ENCODE measurements at regions not wholly inside any gene's neighbourhood (a gene's known extent, or its start where the extent isn't known, plus 50 kb on each side); places are given as distances from the start of the nearest gene placed in this dataset.
A peak's percentile ranks its signal among the peaks of the same experiment; 100 is the strongest.

DNA sequence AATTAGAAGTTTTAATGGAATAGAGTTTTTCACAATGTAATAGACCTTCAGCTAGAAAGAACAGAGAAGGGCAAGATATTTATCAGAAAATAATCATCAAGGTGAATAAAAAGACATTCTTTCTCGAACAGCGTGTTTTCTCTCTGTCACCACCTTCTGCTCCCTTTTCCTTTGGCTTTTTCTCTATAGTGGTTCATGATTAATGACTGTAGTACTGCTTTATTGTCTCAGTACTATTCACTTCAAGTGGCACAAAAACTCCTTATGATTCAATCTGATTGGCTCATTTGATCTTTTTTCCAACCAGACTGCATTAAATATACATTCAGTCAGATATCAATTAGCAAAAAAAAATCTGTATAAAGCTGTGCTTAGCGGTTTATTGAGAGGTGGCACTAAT lies 516.0 kb downstream of the OTOL1 start:
- no peak for DNase-seq (ENCODE audit: low read depth)

DNA sequence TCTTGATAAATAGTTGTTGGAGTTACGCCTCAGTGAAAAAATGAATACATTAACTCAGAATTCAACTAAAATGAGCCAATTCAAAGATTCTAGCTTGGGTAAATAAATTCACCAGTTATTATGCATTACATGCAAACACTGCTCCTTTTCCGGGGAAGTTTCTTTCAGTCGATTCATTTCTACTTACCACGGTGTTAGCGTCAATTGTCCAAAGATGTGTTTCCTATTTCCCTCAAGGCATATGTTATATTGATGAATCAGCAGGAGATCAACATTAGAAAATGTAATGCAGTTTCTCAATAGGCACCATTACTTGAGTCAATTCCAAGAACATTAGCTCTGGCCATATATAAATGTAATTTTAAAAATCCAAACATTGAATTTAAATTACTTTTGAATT lies 517.7 kb downstream of the OTOL1 start:
- DNase-seq (ENCODE audit: low read depth), result no peak

DNA sequence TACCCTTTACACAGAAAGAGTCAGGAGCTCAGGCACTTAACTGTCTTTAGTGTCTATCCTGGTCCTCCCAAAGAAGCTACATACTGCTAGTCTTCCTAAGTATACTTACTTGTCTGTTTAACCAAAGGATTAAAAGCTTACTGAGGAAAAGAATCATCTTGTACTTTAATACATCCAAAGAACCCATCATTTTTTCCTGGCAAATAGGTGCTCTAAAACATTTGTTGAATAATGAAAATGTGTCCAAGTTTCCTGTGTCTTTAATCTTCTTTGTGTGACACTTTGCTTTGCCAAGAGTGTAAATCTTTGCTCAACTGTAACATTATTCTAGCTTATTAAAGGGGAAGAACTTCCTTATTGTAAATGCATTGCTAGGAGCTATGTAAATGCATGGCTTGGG lies 519.2 kb downstream of the OTOL1 start:
- DNase-seq (ENCODE audit: low read depth), result no peak

DNA sequence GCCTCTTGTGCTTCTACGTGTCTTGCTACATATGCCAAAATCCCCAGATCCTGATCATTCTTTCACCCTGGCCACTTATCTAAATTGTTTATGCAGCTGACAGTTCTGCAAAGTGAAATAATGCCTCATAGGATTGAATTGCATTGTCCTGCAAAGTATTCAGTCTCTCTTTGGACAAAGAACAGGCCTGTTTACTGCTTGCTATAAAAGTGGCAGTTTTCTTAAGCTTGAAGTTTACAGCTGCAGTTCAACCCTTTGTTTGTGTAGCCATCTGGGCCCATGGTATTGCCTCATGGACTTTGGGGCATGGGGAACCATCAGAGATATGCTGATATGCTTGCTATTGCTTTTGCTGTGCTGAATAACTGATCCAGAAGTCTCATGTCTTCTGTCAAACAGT lies 523.2 kb downstream of the OTOL1 start:
- DNase-seq (ENCODE audit: low read depth), result no peak

DNA sequence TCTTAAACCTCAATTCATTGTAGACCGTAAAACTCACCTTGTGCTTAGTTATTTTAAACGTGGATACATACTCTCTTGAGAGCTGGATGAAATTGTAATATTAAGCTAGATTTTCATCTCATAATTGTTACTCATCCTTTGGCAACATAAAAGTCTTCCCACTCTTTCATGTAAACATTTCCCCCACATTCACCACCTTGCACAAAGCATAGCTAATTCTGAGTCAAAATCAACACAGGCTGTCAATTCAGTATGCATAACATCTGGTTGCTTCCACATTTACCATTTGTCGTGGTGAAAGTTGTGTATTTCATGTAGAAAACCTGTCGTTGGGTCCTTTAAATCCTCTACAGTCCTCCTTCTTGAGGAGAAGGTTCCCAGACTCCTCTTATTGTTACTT lies 524.6 kb downstream of the OTOL1 start:
- DNase-seq (ENCODE audit: low read depth), result no peak

DNA sequence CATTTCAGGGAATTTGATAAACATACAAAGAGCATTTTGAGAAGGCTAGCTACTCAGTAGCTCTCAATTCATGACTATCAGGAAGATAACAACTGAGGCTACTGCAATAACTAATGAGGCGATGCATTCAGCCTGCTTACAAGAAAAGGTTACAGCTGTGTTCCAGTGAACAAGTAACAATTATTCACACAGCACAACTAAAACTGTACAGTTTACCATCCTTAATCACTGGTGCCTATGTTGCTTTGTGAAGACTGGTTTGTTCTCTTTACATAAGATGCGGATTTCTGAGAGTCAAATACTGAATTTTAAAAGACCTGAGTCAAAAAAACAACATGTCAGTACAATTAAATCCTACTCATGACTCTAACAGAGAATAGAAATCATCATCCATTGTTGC lies 526.3 kb downstream of the OTOL1 start:
- DNase-seq (ENCODE audit: low read depth), result no peak

DNA sequence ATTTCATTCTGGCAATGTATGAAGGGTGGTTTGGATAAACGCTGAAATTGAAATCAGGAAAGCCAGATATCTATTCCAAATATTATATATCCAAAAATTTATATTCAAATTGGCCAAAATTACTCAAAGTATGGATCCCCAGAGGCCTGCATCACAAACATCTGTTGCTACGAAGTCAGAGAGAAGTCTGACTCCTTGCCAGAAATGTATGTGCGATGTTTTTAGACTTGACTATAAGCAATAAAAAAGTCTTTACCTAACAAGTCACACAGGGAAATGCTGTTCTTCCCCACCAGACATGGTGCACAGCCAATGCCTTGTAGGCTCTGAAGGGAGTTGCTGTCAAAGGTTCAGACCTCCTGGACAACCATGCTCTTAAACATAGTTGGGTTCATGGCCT lies 533.1 kb downstream of the OTOL1 start:
- no peak for DNase-seq (ENCODE audit: low read depth)

DNA sequence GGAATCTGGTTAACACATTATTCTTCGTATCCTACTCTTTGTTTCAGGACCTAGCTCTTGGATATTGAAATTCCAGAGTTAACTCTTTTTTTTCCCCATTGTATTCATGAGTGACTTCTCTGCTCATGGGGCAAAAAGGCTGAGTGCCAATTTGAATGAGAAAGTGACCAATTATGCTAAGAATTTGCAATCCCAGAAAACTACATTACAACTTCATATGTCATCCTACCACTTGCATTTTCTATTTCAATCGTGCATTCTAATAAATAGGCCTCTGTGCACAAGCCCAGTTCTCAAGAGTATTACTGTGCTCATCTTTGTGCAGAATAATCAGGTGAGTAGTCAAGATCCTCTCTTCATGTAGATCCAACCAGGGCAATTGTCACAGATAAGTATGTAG lies 537.8 kb downstream of the OTOL1 start:
- DNase-seq (ENCODE audit: low read depth), result peak; percentile 20

DNA sequence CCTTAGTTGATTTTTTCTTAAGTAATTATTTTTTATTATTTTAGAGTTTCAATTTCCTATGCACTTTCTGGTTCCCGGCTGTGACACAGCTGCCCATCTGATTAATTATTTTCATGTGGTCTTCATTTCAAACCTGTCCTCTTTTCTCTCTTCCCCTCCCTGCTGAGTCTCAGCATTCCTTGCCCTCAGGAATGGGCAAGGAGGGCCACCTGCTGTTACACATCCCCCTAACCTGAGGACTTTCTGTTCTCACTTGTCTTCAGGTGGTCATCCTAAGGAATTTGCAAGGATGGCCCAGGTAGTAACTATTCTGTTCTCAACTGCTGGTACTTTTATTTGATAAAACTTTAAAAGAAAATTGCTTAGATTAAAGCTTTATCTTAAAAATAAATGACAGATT lies 545.0 kb downstream of the OTOL1 start:
- DNase-seq (ENCODE audit: low read depth), result no peak

DNA sequence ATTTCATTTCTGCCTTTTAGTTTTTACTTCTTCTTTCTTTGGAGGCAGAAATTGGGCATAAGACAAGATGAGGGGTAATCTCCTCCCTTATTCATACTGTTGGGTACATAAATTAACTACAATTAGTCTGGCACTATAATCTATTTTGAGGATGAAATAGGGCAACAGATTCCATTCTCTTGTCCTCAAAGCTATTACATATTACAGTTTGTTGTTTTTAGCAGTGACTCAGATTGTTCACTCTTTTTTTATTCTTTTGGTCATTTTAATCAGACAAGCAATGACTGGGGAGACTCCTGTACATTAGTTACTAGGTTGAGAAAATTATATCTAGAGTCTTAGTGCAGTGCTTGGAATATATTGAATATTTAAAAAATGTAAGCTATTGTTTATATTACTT lies 556.0 kb downstream of the OTOL1 start:
- no peak for DNase-seq (ENCODE audit: low read depth)

DNA sequence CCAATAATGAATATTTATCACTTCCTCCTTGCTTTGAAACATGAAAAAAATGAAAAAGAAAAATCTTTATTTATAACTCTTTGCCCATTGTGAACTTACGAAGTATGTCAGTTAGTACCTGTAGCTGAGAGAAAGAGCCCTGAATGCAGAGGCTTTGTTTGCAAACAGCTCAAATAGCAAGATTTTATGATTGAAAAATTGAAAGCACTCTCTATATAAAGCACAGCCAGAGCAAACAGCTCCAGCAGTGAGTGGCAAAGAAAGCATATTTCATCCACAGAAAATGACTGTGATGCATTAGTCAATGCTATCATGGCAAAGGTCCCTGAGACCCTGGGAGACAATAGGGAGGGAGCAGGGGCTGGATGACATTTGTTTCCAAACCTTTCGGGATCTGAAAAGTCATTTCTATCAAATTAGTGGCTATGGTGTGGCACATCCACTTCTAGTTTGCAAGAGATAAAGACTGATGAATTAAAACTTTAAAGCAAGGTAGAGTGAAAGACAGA lies 576.1 kb downstream of the OTOL1 start:
- no peak for DNase-seq (ENCODE audit: low read depth)

DNA sequence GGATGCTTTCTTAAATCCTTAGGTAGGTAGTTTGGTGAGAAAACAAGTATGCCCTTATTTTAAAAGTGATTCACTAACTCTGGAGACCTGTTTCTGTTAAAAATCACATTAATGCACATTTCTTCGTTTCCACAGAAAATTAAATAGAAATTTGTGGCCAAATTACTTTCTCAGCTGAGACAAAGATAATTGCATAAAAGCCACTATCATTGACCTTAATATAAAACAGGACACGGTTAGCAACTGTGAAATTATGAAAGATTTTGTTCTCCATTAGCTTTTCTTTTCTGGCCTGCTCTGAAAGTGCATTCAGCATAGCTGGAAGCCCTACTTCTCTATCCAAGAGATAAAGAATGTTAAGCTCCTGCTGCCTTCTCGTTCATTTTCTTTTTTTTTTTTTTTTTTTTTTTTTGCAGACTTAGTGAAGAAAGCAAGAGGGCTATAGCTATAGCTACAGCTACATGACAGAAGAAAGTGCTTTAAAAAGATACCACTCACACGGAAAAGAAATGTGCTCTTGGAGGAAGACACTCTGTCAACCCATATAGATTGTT lies 576.9 kb downstream of the OTOL1 start:
- DNase-seq (ENCODE audit: low read depth), result no peak

DNA sequence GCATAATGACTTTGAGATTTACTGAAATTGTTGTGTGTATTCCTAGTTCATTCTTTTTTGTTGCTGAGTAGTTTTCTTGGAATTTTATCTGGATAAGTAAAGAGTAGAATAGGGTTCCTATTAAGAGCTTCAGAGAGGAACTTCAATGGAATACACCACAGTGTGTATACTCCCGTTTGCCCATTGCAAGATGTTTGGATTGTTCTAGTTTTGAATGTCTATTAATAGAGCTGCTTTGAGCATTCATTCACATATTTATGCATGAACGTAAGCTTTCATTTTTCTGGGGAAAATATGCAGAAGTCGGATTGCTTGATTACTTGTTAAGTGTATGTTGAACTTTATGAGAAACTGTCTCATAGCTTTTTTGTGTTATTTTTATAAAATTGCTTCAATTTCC lies 580.5 kb downstream of the OTOL1 start:
- DNase-seq (ENCODE audit: low read depth), result no peak

DNA sequence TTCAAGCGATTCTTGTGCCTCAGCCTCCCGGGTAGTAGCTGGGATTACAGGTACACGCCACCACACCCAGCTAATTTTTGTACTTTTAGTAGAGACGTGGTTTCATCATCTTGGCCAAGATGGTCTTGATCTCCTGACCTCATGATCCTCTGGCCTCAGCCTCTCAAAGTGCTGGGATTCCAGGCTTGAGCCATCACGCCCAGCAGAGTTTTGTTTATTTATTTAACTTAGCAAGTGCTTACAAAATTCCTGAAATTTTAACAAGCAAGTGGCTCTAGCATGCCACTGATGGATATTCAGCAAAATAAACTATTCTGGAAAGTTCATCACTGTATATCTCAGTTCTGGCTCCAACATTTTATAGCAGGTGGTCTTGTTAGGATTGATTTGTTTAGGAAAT lies 585.9 kb downstream of the OTOL1 start:
- DNase-seq (ENCODE audit: low read depth), result peak; percentile 12

DNA sequence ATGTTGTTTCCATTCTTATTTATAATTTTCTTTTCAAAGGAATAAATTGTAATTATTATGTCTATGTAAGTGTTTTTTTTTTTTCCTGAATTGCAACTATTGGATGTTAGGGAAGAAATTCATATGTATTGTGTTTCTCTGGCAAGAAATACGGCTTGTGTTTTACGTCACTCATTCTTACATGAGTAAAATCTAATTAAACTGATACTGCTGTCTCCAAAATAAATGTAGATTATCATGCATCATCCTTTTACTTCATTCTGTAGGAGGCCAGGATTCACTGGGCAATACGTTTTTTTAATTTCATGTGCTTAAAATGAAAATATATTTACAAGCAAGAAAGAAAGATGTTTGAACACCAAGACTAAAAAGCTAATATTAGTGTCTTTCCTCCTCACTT lies 590.8 kb downstream of the OTOL1 start:
- DNase-seq (ENCODE audit: low read depth), result no peak

DNA sequence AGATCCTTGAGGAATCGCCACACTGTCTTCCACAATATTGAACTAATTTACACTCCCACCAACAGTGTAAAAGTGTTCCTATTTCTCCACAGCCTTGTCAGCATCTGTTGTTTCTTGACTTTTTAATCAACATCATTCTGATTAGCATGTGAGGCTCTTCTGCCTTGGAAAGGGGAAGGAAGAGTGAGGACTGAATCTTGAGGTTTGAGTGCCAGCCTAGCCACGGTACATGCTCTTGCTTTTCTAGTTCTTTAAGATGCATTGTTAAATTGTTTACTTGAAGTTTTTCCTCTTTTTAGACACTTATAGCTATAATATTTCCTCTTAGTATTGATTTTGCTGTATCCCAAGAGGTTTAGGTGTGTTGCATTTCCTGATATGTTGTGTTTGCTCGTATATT lies 596.1 kb downstream of the OTOL1 start:
- no peak for DNase-seq (ENCODE audit: low read depth)

DNA sequence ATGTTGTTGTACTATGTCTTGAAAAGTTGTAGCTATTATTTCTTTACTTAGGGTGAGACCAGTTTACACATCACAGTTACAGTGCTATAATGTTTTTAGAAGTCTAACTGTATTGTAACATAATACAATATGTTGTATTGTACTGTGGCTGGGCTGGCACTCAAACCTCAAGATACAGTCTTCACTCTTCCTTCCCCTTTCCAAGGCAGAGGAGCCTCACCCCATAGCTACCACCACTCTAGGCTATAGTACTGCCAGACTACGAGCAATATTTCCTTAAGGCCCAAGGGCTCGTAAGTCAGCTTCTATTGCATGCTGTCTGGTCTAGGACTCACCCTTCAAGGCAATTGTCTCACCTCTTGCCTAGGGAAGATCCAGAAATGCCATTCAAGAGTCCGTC lies 597.7 kb downstream of the OTOL1 start:
- DNase-seq (ENCODE audit: low read depth), result no peak

DNA sequence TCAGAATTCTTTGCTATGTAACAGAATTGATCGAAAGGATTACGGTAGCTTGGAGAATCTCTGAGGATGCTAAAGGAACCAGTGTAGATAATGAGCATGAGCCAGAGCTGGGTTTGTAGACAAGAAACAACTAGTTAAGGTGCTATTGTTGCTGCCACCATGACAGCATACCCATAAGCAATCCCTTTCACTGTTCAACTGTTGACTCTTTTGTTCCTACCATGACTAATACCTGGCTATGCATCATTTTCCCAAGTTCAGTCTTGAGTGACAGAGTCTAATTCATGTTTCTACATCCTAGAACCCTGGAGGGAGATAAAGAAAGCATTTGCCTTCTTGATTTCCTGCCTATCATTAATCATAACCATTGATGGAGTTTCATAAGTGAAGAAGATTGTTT lies 600.3 kb downstream of the OTOL1 start:
- DNase-seq (ENCODE audit: low read depth), result no peak

DNA sequence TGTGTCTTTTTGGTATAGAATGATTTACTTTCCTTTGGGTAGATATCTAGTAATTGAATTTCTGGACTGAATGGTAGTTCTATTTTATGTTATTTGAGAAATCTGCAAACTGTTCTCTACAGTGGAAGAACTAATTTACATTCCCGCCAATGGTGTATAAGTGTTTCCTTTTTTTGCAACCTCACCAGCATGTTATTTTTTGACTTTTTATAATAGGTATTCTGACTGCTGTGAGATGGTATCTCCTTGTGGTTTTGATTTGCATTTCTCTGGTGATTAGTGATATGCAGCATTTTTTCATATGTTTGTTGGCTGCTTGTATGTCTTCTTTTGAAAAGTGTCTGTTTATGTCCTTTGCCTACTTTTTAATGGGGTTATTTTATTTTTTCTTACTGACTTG lies 607.2 kb downstream of the OTOL1 start:
- DNase-seq (ENCODE audit: low read depth), result no peak

DNA sequence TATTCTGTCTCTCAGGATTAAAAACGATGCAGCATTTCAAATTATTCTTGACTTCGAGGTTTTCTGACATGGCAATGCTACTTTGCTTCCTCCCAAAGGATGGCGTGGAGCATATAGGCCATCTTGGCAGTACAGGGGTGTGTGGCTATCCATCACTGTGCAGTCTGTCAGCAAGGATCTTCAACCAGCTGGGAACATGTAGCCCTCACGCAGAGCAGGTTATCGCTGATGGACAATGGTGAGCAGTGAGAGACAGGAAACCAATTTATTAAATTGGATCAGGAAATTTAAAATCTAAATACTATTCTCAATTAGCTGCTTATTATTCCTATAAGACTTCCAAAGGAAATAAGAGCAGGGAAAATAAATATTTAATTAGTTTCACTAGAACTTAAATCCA lies 615.3 kb downstream of the OTOL1 start:
- DNase-seq (ENCODE audit: low read depth), result no peak

DNA sequence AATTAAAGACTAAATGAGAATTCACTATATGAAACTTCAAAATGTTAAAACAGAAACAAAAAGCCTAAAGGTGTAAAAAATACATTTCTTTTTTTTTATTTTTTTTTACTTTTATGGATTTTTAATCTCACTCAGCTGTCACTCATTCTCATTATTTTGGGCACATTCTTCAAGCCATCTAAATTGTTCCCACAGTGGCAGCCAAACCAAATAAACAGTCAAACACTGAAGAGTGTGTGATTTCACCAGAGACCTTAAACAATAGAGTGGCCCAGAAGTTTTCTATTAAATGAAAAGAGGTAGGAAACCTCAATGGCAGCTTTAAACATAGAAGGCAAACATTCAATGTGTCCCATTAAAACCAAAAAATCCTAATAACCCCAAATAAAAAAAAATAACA lies 616.1 kb downstream of the OTOL1 start:
- DNase-seq (ENCODE audit: low read depth), result peak; percentile 6

DNA sequence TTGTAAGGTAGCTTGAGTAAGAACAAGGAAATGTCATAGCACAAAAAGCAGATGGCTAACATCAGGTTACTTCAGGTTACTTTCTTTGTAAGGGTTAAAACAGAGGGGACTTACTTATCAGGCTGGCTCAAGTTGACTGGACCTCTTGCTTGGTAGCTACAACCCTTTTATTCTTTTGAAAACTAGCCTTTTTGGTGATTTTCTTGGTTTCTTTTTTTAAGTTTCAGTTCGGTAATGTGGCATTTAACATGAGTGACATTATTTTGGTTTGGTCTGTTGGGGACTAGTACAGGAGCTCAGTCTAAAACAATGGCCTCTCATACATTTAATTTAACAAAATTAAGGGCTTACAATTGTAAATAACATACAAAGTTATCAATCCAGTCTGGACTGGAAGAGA lies 621.4 kb downstream of the OTOL1 start:
- no peak for DNase-seq (ENCODE audit: low read depth)

DNA sequence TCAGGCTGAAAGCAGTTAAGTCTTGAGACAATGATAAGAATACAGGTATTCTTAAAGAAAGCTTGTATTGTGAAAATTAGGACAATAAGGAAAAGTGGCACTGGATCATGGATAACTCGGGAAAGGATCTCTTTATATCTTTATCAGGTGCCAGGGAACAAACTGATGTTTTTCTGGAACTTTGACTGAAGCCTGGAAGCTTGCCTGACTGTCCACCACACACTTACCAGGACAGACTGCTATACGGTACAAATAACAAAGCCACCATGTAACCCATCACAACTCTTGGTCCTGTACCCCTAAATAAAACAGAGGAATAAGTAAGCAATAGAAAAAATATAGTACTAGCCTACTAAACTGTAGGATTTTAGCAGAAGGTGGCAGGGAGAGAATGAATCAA lies 623.0 kb downstream of the OTOL1 start:
- no peak for DNase-seq (ENCODE audit: low read depth)

DNA sequence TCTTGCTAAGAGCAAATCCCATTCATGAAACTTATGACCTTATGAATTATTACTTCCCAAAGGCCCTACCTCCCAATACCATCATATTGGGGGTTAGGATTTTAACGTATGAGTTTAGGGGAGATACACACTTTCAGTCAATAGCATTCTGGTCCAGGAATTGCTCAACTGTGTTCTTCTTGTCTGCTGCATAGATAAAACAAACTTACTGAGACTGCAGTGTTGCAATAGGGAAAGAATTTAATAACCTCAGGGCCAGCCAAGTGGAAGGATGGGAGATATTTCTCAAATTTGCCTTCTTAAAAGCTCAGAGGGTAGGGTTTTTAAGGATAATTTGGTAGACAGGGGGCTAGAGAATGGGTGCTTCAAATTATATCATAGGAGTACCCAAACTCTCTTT lies 625.8 kb downstream of the OTOL1 start:
- DNase-seq (ENCODE audit: low read depth), result peak; percentile 66

DNA sequence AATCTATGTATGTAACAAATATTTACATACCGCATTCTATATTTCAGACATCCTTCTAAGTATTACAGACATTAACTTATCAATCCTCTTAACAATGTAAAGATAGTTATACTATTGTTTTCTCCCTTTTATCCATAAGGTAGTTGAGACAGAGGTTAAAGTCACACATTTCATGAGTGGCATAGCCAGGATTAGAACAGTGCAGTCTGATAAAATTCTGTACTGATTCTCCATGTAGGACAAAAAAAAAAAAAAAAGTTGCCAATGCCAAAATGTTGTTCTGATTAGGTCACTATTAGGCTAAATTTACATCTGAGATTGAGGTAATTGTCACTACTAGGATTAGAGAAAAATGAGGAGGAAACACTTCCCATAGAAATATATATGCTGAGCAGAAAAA lies 629.2 kb downstream of the OTOL1 start:
- no peak for DNase-seq (ENCODE audit: low read depth)

Measured in fibroblast of gingiva (primary cell).